HCT116 (cell line): ENCODE measurements at regions not wholly inside any gene's neighbourhood (a gene's known extent, or its start where the extent isn't known, plus 50 kb on each side); places are given as distances from the start of the nearest gene placed in this dataset.

Experiments used
- ATAC-seq: fragments of 200-7000 bp; cut with Tn5 transposase; 2 replicates; pipeline ENCODE4 v1.9.1; 2020; ENCODE audit warnings: mild to moderate bottlenecking, moderate library complexity
- BruUV-seq: library from RNA; stranded (reverse); fragments of 400-500 nt; replicated peaks from 2 replicates; lab custom pipeline; 2021; lab: Mats Ljungman, UMichigan
- CTCF ChIA-PET: fragments of 300-600 bp; sonication (Branson Sonifier 250); formaldehyde crosslinking; loops from one replicate; lab custom pipeline; 2021; ENCODE audit warnings: antibody characterized with exemption; lab: Charles Lee
- POLR2A ChIA-PET: fragments of 300-600, 350-600 bp; sonication (Branson Sonifier 250); formaldehyde crosslinking; loops from one replicate; lab custom pipeline; 2021; ENCODE audit warnings: antibody characterized with exemption; lab: Charles Lee
- RAD21 ChIA-PET, 2 experiments: fragments of 300-600 bp; sonication (Branson Sonifier 250); formaldehyde crosslinking; loops; one replicate each; lab custom pipeline; 2023; ENCODE audit warnings: low total read pairs in 2 of 2; ENCODE audit not compliant: uncharacterized antibody in 2 of 2, unreplicated experiment in 2 of 2, low non-redundant PET in 1 of 2; lab: Charles Lee
- DNase-seq: peaks from one replicate; pipeline ENCODE4 v3.0.0-alpha.2; 2010; ENCODE audit warnings: low read depth, low spot score
- H2AFZ ChIP-seq: fragments of 200-600 bp; shearing (Covaris generic), sonication (generic); 2 replicates; pipeline ENCODE4 v1.6.1; 2017; ENCODE audit warnings: low read depth, mixed run types, mixed read lengths, antibody characterized with exemption, low read length; ENCODE audit not compliant: poor library complexity, severe bottlenecking
- H3K27ac ChIP-seq: 2 replicates; pipeline ENCODE4 v1.5.1; 2012; ENCODE audit warnings: low read depth, low read length
- H3K27me3 ChIP-seq: fragments of 200-600 bp; sonication (generic); 2 replicates; pipeline ENCODE4 v1.6.1; 2016; ENCODE audit warnings: mixed run types, low read length, mixed read lengths; ENCODE audit not compliant: insufficient read depth
- H3K36me3 ChIP-seq, 2 experiments: fragments of 200-500 bp in 1 of 2; fragments of 200-600 bp in 1 of 2; sonication (Bioruptor generic) in 1 of 2; sonication (generic) in 1 of 2; 2 replicates each; pipeline versions ENCODE4 v1.5.1 to v1.6.1; 2014 to 2016; ENCODE audit warnings: low read length in 2 of 2, inconsistent platforms in 1 of 2, mixed read lengths in 1 of 2, mixed run types in 1 of 2; ENCODE audit not compliant: insufficient read depth in 2 of 2, control insufficient read depth in 1 of 2
- H3K4me1 ChIP-seq, 2 experiments: fragments of 200-600 bp in 1 of 2; sonication (generic) in 1 of 2; 2 replicates each; pipeline versions ENCODE4 v1.5.1 to v1.6.1; 2012 to 2017; ENCODE audit warnings: low read length in 2 of 2, inconsistent platforms in 1 of 2, mild to moderate bottlenecking in 1 of 2, mixed read lengths in 1 of 2, mixed run types in 1 of 2, moderate library complexity in 1 of 2; ENCODE audit not compliant: insufficient read depth in 2 of 2, control insufficient read depth in 1 of 2
- H3K4me2 ChIP-seq: fragments of 200-600 bp; sonication (generic); 2 replicates; pipeline ENCODE4 v1.6.1; 2017; ENCODE audit warnings: mixed run types, low read length, mixed read lengths
- H3K4me3 ChIP-seq, 2 experiments: fragments of 200-600 bp in 1 of 2; sonication (generic) in 1 of 2; replicated peaks in 1 of 2; 2 replicates each; pipeline ENCODE4 v1.5.1; 2011 to 2016; ENCODE audit warnings: low read length in 2 of 2, control low read depth in 1 of 2, low read depth in 1 of 2, mild to moderate bottlenecking in 1 of 2, mixed read lengths in 1 of 2, mixed run types in 1 of 2
- H3K79me2 ChIP-seq: fragments of 200-600 bp; sonication (generic); 2 replicates; pipeline ENCODE4 v1.6.1; 2017; ENCODE audit warnings: mild to moderate bottlenecking, mixed run types, low read length, moderate library complexity, mixed read lengths; ENCODE audit not compliant: insufficient read depth
- H3K9ac ChIP-seq: fragments of 200-600 bp; sonication (generic); 2 replicates; pipeline ENCODE4 v1.6.1; 2016; ENCODE audit warnings: low read length, mixed read lengths
- H3K9me2 ChIP-seq: fragments of 200-600 bp; sonication (generic), shearing (Covaris generic); 2 replicates; pipeline ENCODE4 v1.6.1; 2017; ENCODE audit warnings: mixed run types, mild to moderate bottlenecking, moderate library complexity; ENCODE audit not compliant: insufficient read depth
- H3K9me3 ChIP-seq, 2 experiments: fragments of 200-500 bp in 1 of 2; fragments of 200-600 bp in 1 of 2; sonication (Bioruptor generic) in 1 of 2; sonication (generic) in 1 of 2; 2 replicates each; pipeline ENCODE4 v1.6.1; 2014 to 2017; ENCODE audit warnings: low read length in 2 of 2, mixed read lengths in 2 of 2, inconsistent platforms in 1 of 2, low read depth in 1 of 2, mild to moderate bottlenecking in 1 of 2, mixed run types in 1 of 2, moderate library complexity in 1 of 2; ENCODE audit not compliant: control insufficient read depth in 1 of 2, insufficient read depth in 1 of 2
- H4K20me1 ChIP-seq: fragments of 200-600 bp; sonication (generic), shearing (Covaris generic); 2 replicates; pipeline ENCODE4 v1.6.1; 2017; ENCODE audit warnings: mixed run types, mild to moderate bottlenecking, moderate library complexity; ENCODE audit not compliant: insufficient read depth
- ATF3 ChIP-seq: IDR thresholded peaks from 2 replicates; pipeline ENCODE4 v1.6.1; 2012
- CBX3 ChIP-seq: IDR thresholded peaks from 2 replicates; pipeline ENCODE4 v1.6.1; 2012; ENCODE audit warnings: low read depth
- CEBPB ChIP-seq: IDR thresholded peaks from 2 replicates; pipeline ENCODE4 v1.6.1; 2012; ENCODE audit warnings: low read depth
- CTCF ChIP-seq, 3 experiments: fragments of 200-600 bp in 1 of 3; sonication (generic) in 1 of 3; IDR thresholded peaks in 2 of 3; conservative IDR thresholded peaks in 1 of 3; 2 replicates each; pipeline ENCODE4 v1.5.1; 2012 to 2017; ENCODE audit warnings: low read depth in 2 of 3, low read length in 2 of 3, antibody characterized with exemption in 1 of 3, borderline replicate concordance in 1 of 3, control low read depth in 1 of 3, mild to moderate bottlenecking in 1 of 3, mixed read lengths in 1 of 3, mixed run types in 1 of 3, moderate library complexity in 1 of 3; ENCODE audit not compliant: insufficient read depth in 1 of 3
- EGR1 ChIP-seq: IDR thresholded peaks from 2 replicates; pipeline ENCODE4 v1.6.1; 2012; ENCODE audit warnings: low read depth
- ELF1 ChIP-seq: IDR thresholded peaks from 2 replicates; pipeline ENCODE4 v1.6.1; 2012; ENCODE audit warnings: low read depth, borderline replicate concordance
- EZH2 ChIP-seq: fragments of 200-600 bp; sonication (generic); IDR thresholded peaks from 2 replicates; pipeline ENCODE4 v1.6.1; 2017; ENCODE audit warnings: antibody characterized with exemption, mixed run types
- EZH2phosphoT487 ChIP-seq: fragments of 200-600 bp; IDR thresholded peaks from 2 replicates; pipeline ENCODE4 v1.6.1; 2018; ENCODE audit warnings: antibody characterized with exemption, borderline replicate concordance
- JUND ChIP-seq: IDR thresholded peaks from 2 replicates; pipeline ENCODE4 v1.6.1; 2012
- MAX ChIP-seq: IDR thresholded peaks from 2 replicates; pipeline ENCODE4 v1.6.1; 2012
- POLR2A ChIP-seq: IDR thresholded peaks from 2 replicates; pipeline ENCODE4 v1.7.0; 2011; ENCODE audit warnings: borderline replicate concordance; ENCODE audit not compliant: insufficient read depth, insufficient read length; ENCODE audit errors: extremely low read depth
- POLR2AphosphoS5 ChIP-seq: IDR thresholded peaks from 2 replicates; pipeline ENCODE4 v1.6.1; 2011; ENCODE audit warnings: mild to moderate bottlenecking, low read depth, low read length, moderate library complexity
- RAD21 ChIP-seq: IDR thresholded peaks from 2 replicates; pipeline ENCODE4 v1.6.1; 2012; ENCODE audit warnings: low read depth, mild to moderate bottlenecking
- SIN3A ChIP-seq: IDR thresholded peaks from 2 replicates; pipeline ENCODE4 v1.6.1; 2012; ENCODE audit warnings: low read depth
- SP1 ChIP-seq: IDR thresholded peaks from 2 replicates; pipeline ENCODE4 v1.6.1; 2012; ENCODE audit warnings: low read depth
- SRF ChIP-seq: IDR thresholded peaks from 2 replicates; pipeline ENCODE4 v1.6.1; 2012; ENCODE audit warnings: low read depth
- YY1 ChIP-seq: IDR thresholded peaks from 2 replicates; pipeline ENCODE4 v1.6.1; 2011; ENCODE audit warnings: low read length, low read depth, moderate library complexity, mild to moderate bottlenecking; ENCODE audit not compliant: insufficient replicate concordance; ENCODE audit errors: extremely low read depth
- ZFX ChIP-seq: fragments of 450-650 bp; IDR thresholded peaks from 2 replicates; pipeline ENCODE4 v1.6.1; 2017
- ZNF274 ChIP-seq: fragments of 200-500 bp; sonication (Bioruptor generic); IDR thresholded peaks from 2 replicates; pipeline ENCODE4 v1.6.1; 2014; ENCODE audit warnings: mild to moderate bottlenecking, low read depth, low read length, inconsistent platforms
- intact Hi-C: fragments of 100-400 bp; cut with micrococcal nuclease; formaldehyde crosslinking; loops from 2 replicates; pipeline ENCODE4 v1.10.0; 2022

- no peak overlapping the region for H3K4me2 ChIP-seq
- no peak overlapping the region for H3K9ac ChIP-seq
- POLR2A ChIA-PET, result no interaction called here
- H3K27ac ChIP-seq, result no peak overlapping the region
- RAD21 ChIA-PET, result no interaction called here
- no peaks in the 10 kb centered on the region for H3K4me1 ChIP-seq
- no peaks in the 10 kb centered on the region for H4K20me1 ChIP-seq
- BruUV-seq, result no TSS peak
- peaks cover 10 to 28% of the 10 kb centered on the region in 2 experiments; a peak in 3 of 4 replicates for H3K36me3 ChIP-seq
- no peaks in the 10 kb centered on the region for H3K9me3 ChIP-seq
- no peak overlapping the region for H2AFZ ChIP-seq
- CTCF ChIA-PET, result no interaction called here
- H3K9me2 ChIP-seq, result no peaks in the 10 kb centered on the region
- intact Hi-C loops, result no loop called here
- no peak for ATAC-seq
- no peak for TF ChIP-seq EZH2phosphoT487
- TF ChIP-seq SRF, result no peak
- no peak for TF ChIP-seq POLR2A
- no peak for TF ChIP-seq ZFX
- TF ChIP-seq RAD21, result no peak
- no peak for TF ChIP-seq EGR1
- TF ChIP-seq ELF1, result no peak
- TF ChIP-seq ATF3, result no peak
- no peak for TF ChIP-seq CEBPB
- no peak for TF ChIP-seq ZNF274
- TF ChIP-seq SIN3A, result no peak
- TF ChIP-seq CBX3, result no peak
- TF ChIP-seq POLR2AphosphoS5, result no peak
- TF ChIP-seq SP1, result no peak
- H3K4me3 ChIP-seq, result no peak overlapping the region
- peaks cover 6% of the 10 kb centered on the region for H3K79me2 ChIP-seq
- no peaks in the 10 kb centered on the region for H3K27me3 ChIP-seq
- DNase-seq, result no peak
Observed at GRCh38 chr9:94449486-94449885, 105.4 kb upstream of the PCAT7 start.

- Histone ChIP-seq H3K9me3 (peaks cover 0 to 3% of the 10 kb centered on the region in 2 experiments; a peak in 1 of 4 replicates), H3K9me2 (no peaks in the 10 kb centered on the region), H3K79me2 (no peaks in the 10 kb centered on the region), H4K20me1 (no peaks in the 10 kb centered on the region), H3K4me2 (no peak overlapping the region), H3K9ac (no peak overlapping the region), H2AFZ (no peak overlapping the region), H3K27ac (no peak overlapping the region), H3K4me1 (no peaks in the 10 kb centered on the region), H3K36me3 (peaks cover 3 to 9% of the 10 kb centered on the region in 2 experiments; a peak in 2 of 4 replicates), H3K27me3 (no peaks in the 10 kb centered on the region), H3K4me3 (no peak overlapping the region)
- RAD21 ChIA-PET, result no interaction called here
- CTCF ChIA-PET, result no interaction called here
- no TSS peak for BruUV-seq
- ATAC-seq (no peak), DNase-seq (no peak)
- POLR2A ChIA-PET, result no interaction called here
- intact Hi-C loops, result no loop called here
- TF ChIP-seq SRF (no peak), YY1 (no peak), RAD21 (no peak), SP1 (no peak), POLR2A (no peak), CEBPB (no peak), POLR2AphosphoS5 (no peak), EZH2 (no peak), CTCF (IDR thresholded peaks at IDR 0.05 in 2 of 3, conservative IDR thresholded peaks at IDR 0.05 in 1 of 3; ENCODE audit: borderline replicate concordance in 1 of 3, insufficient read depth in 1 of 3, low read depth in 2 of 3, low read length in 2 of 3) (no peak), CBX3 (no peak), JUND (no peak), MAX (no peak), ELF1 (no peak)
Observed at GRCh38 chr9:94464790-94465189, 90.1 kb upstream of the PCAT7 start.
